Retina (tissue), 1 donor: ENCODE measurements at regions not wholly inside any gene's neighbourhood (a gene's known extent, or its start where the extent isn't known, plus 50 kb on each side); places are given as distances from the start of the nearest gene placed in this dataset.
A peak's percentile ranks its signal among the peaks of the same experiment; 100 is the strongest.

ENCODE experiments used
- DNase-seq: peaks from one replicate; pipeline ENCODE4 v3.0.0-alpha.2; 2016

DNA sequence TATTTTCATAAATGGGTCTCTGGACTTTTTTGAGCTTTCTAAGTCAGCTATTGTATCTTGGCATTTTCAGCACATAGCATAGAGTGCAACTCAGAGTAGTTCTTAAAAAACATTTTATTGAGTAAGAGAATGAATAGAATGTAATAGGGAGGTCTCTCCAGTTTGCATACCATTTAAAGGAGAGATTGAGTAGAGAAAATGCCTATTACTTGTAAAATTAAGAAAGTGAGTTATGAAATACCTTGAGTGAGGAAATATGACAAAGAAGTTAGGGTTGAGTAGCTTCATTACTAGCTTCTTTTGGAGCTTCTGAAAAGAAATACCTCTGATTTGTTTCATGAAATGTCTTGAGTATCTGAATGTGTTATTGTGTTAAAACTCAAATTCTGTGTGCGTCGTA lies 140.0 kb downstream of the AASDHPPT start:
- no peak for DNase-seq

DNA sequence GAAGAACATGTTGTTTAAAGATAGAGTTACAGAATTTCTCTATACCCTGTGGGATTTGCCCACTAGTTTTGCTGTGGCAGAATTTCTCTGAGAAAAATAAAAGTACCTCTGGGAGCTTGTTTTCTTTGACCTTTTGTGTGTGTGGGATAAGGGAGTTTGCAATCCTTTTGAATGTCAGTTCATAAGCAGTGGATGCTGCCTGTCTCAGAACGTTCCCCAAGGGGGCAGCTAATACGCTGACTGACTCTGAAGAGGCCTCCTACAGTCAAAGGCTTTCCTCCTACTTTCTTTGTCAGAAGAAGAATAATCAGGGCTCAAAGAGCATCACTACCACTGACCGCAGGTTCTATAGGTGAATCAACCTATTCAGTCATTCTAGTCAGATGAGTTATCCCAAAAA lies 140.6 kb downstream of the AASDHPPT start:
- DNase-seq, result no peak

DNA sequence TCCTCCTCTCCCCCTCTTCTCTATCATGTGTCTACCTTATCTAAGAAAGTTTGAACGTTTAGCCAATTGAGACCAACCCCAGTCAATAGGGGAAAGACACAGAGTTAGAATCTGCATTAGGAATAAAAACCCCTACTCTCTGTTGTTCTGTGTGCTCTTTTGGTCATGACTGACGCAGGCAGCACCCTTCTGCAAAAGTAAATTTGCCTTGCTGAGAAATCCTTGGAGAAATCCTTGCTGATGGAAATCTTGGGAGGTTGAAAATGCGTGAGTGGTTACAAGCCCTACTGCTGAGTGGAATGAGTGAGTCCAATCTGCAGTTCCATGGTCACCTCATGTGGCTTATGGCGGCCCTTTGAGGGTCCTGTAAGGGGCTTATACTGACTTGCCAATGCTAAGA lies 145.2 kb downstream of the AASDHPPT start:
- DNase-seq, result no peak

DNA sequence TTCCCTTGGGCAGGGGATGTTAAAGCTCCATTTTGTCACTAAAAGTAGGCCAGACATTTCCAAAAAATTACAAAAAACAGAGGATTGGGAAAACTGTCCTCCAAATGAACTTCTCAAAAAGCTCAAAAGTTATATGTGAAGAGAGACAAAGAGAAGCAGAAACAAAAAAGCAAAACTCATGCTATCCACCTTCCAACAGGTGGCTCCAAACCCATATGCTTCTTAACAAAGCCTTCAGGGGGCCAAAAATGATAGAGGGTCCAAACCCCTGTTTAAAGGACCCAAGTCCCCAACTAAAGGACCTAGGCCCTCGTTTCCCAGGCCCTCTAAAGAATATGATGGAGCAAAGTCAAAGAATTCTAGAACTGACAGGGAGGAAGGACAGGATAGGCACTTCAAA lies 146.7 kb downstream of the AASDHPPT start:
- DNase-seq, result no peak

DNA sequence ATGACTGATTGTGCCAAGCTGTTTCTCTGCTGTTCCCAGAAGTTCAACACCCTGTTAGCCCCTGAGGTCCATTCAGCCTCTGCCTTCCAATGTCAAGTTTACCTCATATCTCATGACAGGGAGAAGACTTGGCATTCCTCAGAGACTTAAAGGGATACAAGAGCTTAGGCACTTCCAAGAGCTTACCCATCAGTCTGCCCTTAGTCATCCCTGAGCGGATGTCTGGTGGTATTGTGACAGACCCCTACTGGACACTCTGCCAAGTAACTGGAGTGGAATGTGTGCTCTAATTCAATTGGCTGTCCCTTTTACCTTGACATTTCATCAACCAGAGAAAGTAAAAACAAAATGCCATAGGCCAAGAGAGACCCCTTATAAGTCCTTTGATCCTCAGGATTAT lies 151.5 kb downstream of the AASDHPPT start:
- no peak for DNase-seq

DNA sequence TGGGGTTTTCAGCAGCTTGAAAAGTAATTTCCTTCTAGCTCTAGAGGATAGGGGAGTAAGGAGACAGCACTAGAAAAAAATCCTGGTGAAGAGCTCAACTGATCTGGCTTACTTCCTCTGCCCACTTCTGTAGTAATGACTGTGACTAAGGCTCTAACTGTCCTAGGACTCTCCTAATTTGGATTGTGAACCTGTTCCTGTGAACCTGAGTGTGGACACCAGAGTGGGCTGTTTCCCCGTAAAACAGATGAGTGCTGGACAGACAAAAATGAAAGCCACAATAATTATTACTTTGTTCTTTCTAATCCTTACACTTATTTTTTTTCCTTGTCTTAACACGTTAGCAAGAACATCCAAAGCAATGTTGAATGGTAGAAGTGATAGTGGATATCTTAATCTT lies 154.1 kb downstream of the AASDHPPT start:
- no peak for DNase-seq

DNA sequence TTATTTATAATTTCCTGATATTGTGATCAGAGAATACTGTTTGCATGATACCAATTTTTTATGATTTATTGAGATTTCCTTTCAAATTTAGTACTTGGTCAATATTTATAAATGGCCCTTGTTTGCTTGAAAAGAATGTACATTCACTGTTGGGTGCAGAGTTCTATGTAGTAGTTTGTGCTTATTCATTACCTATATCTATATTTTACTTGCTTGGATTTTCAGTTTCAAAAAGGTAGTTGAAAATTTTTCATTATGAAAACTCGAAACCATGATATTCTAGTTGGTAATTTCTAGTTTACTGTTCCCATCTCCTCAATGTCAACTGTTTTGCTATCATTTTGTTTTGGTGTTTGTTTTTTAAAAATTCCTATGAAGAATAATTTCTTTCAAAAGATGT lies 155.7 kb downstream of the AASDHPPT start:
- DNase-seq, result no peak

DNA sequence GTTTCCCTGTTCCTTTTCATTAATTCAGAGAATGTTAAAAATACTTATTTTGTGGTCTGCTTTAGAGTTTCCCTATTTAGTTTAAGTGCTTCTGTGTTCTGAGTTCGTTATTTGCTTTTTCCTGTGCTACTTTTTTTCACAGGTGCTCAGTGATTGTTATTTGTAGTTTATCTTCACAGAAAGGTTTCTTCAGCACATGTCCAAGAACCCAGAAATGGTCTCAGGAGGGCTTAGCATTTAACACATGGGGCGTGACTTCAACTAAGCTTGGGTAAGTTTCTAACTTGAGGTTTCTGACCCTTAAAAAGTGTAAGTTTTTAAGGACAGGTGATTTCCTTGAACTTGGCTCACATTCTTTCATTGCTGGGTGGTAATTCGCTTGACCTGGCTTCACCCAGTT lies 157.3 kb downstream of the AASDHPPT start:
- DNase-seq, result no peak

DNA sequence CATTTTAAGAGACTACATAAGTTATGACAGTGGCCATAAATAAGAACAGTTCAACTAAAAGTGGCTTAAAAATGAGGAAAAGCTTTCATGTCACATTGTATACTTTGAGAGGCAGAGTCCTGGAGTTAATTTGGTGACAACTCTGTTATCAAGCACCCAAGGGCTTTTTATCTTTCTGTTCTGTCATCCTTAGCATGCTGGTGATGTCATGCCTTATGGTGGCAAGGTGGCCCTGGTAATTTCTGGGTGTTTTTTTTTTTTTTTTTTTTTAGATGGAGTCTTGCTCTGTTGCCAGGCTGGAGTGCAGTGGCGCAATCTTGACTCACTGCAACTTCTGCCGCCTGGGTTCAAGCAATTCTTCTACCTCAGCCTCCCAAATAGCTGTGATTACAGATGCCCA lies 158.8 kb downstream of the AASDHPPT start:
- DNase-seq, result no peak

DNA sequence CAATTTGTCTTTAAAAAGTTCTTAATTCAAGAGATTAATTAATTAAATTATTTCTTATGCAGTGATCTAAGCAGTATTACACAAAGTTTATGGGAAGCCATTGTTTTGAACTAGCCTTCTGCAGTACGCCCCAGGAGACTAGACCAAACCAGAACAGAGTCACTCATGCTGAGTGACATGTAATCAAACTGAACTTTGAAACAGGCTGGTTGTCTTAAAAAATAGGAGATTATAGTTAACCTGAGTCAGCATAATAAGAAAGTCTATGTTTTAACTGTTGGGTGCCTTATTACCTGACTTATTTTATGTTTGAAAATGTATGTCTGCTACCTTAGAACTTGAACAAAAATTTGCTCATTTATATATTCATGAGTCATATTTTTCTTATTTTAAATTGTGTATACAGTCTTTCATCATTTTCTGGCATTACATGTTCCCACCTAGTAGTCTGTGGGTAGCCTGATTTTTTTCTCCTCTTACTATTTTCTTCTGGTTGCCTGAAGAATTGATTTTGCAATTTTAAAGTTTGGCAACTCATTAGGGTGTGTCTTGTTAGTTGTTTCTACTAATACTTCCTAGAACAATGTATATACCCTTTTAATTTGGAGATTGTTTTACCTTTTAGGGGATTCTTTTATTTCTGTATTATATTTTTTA lies 161.4 kb downstream of the AASDHPPT start:
- DNase-seq, result no peak

DNA sequence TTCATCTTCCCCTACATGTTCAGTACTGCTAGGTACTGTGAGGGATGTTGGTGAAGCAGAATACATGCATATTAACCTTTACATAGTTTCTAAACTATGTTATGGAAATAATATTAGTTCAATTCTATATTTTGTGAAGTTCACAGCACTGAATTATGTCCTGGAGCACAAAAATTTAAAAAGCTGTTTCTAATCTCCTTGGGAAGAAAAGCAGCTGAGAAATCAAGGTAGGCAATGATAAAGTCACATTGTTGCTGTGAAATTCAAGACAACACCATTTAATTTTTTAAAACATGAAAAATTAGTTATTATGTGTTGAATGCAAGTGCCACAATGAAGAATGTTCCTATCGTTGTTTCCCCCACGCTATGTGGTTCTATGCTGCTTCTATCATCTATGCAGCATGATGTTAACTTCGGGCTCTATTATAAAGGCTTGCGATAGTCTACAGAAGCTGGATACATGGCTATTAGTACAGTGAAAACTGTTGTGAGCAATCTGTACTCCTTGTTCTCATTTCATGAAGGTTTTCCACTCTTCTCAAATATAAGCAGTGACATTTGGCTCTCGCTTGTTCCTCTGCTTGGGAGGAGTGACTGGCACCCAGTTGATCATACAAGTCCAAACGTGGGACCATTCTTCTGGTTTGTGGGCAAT lies 164.3 kb downstream of the AASDHPPT start:
- DNase-seq, result no peak

DNA sequence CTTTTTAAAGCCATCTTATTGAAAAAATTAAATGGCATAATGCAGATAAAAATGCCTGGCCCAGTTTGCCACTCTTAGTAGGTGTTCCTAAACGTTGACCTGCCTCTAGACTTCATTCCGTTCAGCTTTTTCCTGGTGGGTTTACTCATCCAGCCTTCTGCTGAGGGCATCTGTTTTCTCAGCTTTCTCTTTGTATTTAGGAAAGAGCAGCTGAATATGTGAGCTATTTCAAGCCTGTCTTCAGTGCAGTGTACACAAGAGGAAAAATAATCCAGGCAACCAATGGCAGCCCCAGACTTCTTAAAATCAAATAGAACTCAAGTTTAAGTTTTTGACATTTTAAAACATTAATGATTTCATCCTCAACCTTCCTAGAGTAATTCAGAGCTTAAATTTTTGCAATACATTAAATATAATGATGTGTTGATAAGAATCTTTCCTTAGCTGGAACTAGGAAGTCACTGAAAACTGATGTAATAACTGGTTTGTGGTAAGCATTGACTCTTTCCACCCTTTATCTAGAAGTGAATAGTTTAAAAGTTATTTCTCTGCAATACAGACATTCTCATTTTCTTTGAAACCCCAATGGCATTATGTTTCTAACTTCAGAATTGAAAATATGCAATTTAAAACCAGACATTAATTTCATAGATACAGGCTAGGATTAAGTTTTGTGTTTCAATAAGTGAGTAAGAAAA lies 165.4 kb downstream of the AASDHPPT start:
- DNase-seq, result no peak

DNA sequence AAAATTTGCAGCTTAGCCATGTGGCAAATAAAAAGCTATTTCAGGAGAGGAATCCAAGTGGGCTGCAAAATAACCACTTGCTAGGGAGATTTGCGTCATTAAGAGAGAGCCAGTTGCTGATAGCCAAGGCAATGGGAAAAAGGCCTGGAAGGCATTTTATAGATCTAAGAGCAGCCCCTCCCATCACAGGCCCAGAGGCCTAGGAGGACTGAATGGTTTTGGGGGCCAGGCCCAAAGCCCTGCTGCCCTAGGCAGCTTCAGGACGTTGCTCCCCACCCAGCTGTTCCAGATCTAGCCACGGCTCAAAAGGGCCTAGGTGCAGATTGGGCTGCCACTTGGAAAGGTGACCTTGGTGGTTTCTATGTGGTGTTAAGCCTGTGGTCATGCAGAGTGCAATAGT lies 169.0 kb downstream of the AASDHPPT start:
- DNase-seq, result no peak

DNA sequence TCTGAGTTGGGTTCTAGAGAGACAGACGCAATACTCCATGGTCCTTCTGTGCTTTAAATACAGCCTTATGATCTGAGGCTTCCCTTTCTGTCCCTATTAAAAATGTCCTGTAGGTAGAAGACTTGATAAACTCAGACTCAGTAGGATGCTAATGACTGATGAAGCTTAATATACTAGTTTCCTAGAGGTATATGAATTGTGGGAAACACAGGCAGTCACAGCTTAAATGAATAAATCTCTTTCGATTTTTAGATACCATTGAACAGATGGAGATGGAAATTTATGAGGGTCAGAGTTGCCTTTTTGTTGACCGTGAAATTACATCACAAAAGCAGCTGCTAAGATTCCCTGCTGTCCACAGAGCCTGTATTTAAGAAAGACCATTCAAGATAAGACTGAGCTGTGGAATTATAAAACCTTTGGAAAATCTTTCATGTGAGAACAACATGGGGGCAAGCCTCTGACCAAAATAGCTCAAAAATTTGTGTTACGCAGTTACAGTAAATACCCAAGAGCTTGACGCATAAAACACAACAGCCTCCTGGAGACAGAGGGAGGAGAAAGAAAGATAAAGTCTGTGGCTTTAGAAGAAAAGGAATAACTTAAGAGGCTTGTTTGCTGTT lies 172.3 kb downstream of the AASDHPPT start:
- DNase-seq, result no peak

DNA sequence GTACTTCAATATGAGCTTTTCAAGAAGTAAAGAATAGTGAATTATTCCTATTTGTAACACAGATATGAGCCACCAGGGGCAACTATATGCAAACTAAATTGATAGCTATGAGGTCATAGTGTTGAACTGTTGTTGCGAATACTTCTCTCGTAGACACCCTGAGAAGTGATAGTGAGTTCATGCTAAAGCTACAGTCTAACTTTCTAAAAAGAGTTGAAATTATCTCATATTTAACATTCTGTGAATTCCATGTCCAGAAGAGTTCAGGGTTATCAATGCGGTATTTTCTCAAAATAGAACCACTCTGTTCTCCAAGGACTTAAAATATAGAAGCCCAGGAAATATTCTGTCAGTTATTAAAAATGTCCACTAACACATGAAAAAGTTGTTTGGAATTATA lies 185.4 kb downstream of the AASDHPPT start:
- DNase-seq, result no peak

DNA sequence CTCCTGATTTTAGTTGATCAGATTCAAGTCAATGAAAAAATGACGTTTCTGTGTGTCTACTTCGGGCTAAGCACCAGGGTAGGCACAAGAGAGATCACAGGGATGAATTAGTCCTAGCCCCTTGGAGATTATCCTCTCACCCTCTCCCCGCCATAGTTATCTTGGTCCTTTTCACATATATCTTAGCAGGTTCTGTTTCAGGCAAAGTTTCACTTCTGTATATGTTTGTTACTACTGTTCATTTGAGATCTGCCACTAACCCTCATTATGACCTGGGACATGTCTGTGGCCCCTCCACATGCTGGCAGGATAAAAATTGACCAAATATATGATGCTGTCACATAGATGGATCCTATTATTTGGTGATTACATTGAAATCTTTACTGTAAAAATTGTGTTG lies 186.1 kb downstream of the AASDHPPT start:
- no peak for DNase-seq

DNA sequence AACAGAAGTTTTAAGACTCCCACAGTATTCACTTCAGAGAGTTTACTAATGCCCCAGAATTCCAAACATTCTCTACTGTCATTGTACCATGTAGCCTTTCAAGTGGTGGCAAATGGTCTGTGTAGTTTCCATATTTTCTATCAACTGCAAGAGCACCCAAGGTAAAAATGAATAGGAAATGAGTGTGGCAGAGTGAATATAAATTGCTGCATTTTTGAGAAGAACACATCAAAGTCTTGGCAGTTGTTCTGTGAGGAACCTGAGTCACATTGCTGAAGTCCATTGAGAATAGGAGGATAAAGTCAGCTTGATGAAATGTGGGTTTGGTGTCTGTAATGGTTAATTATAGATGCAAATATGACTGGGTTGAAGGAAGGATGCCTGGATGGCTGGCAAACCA lies 193.6 kb downstream of the AASDHPPT start:
- no peak for DNase-seq

DNA sequence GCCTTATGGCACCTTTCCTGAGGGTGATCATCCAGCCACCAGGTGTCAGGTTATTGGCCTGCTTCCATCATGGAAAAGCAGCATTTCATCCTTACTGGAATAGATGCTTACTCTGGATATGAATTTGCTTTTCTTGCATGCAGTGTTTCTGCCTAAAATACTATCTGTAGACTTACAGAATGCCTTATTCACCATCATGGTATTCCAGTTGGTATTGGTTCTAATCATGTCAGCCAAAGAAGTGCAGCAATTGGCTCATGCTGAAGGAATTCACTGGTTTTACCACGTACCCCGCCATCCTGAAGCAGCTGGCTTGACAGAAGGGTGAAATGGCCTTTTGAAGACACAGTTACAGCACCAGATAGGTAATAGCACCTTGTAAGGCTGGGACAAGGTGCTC lies 194.2 kb downstream of the AASDHPPT start:
- DNase-seq, result no peak

DNA sequence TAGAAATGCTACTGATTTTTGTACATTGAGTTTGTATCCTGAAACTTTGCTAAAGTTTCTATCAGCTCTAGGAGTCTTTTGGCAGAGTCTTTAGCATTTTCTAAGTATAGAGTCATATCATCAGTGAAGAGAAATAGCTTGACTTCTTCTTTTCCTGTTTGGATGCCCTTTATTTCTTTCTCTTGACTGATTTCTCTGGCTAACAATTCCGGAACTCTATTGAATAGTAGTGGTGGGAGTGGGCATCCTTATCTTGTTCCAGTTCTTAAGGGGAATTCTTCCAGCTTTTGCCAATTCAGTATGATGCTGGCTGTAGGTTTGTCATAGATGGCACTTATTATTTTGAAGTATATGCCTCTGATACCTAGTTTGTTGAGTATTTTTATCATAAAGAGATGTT lies 197.7 kb downstream of the AASDHPPT start:
- no peak for DNase-seq

DNA sequence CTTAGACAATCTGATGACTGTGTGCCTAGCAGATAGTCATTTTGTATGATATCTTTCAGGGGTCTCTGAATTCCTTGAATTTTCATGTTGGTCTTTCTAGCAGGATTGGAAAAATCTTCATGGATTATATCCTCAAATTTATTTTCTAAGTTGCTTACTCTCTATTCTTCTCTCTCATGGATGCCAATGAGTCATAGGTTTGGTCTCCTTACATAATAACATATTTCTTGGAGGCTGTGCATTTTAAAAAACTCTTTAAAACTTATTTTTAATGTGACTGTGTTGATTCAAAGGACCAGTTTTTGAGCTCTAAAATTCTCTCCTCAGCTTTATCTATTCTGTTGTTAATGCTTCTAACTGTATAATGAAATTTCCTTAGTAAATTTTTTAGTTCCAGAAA lies 198.7 kb downstream of the AASDHPPT start:
- DNase-seq, result no peak

DNA sequence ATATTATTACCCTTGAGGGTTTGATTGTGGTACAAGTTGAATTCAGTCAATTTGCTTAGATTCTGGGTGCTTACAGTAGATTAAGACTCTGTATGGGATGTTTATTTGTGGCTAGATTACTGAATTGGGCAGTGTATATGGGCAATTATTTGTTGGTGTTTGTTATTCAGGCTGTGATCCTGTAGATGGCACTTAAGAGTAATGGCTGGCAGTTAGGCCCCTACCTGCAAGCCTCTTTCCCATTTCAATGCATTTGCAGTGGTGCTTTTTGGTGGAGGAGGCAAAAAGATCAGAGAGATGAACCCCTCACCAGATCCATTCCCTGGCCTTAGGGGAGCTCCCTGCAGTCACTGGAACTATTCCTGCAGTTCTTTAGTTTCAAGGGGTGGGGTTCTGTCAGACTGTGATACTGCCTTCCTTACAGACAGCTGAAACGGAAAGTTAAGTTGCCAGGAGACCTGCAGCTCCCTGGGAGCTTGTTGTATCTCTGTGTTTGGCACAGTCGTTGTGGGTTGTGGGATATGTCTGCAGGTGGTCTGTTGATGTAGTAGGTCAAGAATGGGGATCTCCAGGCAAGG lies 199.5 kb downstream of the AASDHPPT start:
- DNase-seq, result peak; percentile 18

DNA sequence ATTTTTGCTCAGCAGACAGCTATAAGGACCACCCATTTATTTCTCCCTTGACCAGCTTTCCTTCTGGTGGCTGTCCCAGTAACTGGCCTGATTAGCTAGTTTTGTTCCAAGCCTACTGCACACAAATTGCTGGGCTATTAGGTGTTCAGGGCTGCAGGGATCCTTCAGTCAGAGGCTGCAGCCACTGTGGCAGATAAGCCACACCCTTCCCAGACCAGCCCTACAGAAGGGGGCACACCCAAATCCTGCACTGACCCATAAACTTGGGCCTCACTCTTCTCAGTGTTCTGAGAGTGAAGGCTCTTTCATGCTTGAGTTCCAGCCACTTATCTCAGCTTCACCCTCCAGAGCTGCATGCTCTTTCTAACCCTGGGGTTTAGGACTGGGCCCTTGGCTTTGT lies 200.0 kb downstream of the AASDHPPT start:
- no peak for DNase-seq

DNA sequence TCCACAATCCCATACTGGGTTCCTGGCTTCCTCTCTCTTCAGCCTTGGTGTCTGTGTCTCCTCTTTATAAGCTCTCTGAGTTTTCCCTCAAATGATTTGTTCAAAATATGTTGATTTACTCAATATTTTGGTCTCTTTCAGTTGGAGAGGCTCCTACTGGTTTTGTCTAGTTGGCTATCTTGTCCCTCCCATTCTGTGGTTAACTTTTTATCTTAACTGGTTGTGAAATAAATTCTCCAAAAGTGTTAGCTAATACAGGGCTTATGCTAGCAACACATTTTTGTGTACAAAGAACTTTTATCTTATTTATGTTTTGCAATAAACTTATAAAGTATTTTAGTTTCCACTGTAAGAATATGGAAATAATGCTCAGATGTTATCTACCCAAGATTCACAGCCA lies 200.9 kb downstream of the AASDHPPT start:
- DNase-seq, result no peak

DNA sequence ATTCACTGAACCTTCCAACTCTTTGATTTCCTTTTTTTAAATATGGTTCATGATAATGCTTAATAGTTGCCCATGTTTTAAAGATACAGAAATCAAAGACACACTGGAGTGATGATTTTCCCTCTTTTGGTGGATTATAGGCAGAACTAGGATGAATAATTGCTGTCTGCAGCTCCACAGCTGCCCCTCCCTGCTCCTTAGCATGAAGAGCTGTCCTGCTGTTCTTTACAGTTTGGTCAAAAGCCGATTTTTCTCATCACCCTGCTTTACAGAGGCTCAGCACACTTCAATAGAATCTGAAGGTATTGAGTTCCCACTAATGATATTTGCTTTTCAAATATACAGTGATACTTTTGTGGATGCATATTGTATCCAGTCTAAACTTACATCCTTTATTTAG lies 202.6 kb downstream of the AASDHPPT start:
- no peak for DNase-seq
